Activated CD8-positive, alpha-beta T cell treated with anti-CD3 and anti-CD28 coated beads, Interleukin-2, amount 10 ng/mL, durations not matched to agents 7 days and 5 days (primary cell): ENCODE measurements at regions not wholly inside any gene's neighbourhood (a gene's known extent, or its start where the extent isn't known, plus 50 kb on each side); places are given as distances from the start of the nearest gene placed in this dataset.

Experiments used
- ATAC-seq: fragments of 150-1000 bp; cut with Tn5 transposase; one replicate; pipeline ENCODE4 v1.10.0; 2021; ENCODE audit warnings: moderate library complexity
- CTCF ChIA-PET: fragments of 350-600 bp; sonication (Branson Sonifier 250); formaldehyde crosslinking; loops from one replicate; lab custom pipeline; 2021; ENCODE audit warnings: antibody characterized with exemption; lab: Charles Lee
- POLR2A ChIA-PET: fragments of 350-600 bp; sonication (Branson Sonifier 250); formaldehyde crosslinking; loops from one replicate; lab custom pipeline; 2021; ENCODE audit warnings: antibody characterized with exemption; lab: Charles Lee
- DNase-seq: peaks from one replicate; pipeline ENCODE4 v3.0.0-alpha.2; 2020
- H3K27ac Mint-ChIP-seq: one replicate; pipeline ENCODE4 v1.8.0; 2021; ENCODE audit warnings: mild to moderate bottlenecking, mixed read lengths
- H3K27me3 Mint-ChIP-seq: one replicate; pipeline ENCODE4 v1.8.0; 2021; ENCODE audit warnings: low read depth, mixed read lengths
- H3K36me3 Mint-ChIP-seq: one replicate; pipeline ENCODE4 v1.8.0; 2021; ENCODE audit warnings: low read depth, mixed read lengths
- H3K4me1 Mint-ChIP-seq: one replicate; pipeline ENCODE4 v1.8.0; 2021; ENCODE audit warnings: low read depth, mixed read lengths
- H3K4me3 Mint-ChIP-seq: one replicate; pipeline ENCODE4 v1.8.0; 2021; ENCODE audit warnings: mild to moderate bottlenecking, mixed read lengths
- H3K9me3 Mint-ChIP-seq: one replicate; pipeline ENCODE4 v1.8.0; 2022; ENCODE audit warnings: mixed read lengths; ENCODE audit not compliant: insufficient read depth

GRCh38 chr6:163730246-163731210 is 316.0 kb downstream of the QKI start:
- Mint-ChIP-seq H3K9me3 (no peaks in the 10 kb centered on the region), H3K4me1 (no peaks in the 10 kb centered on the region), H3K27ac (no peak overlapping the region), H3K36me3 (no peaks in the 10 kb centered on the region), H3K27me3 (peaks cover 8% of the 10 kb centered on the region), H3K4me3 (no peak overlapping the region)
- no peak for DNase-seq
- ATAC-seq = no peak
- CTCF ChIA-PET = no interaction called here
- POLR2A ChIA-PET = no interaction called here

GRCh38 chr6:163729127-163729872 is 314.8 kb downstream of the QKI start:
- H3K4me1 Mint-ChIP-seq = no peaks in the 10 kb centered on the region
- ChIA-PET CTCF (no interaction called here), POLR2A (no interaction called here)
- H3K27ac Mint-ChIP-seq = no peak overlapping the region
- no peak overlapping the region for H3K4me3 Mint-ChIP-seq
- H3K9me3 Mint-ChIP-seq = no peaks in the 10 kb centered on the region
- DNase-seq (no peak), ATAC-seq (no peak)
- peaks cover 2% of the 10 kb centered on the region for H3K27me3 Mint-ChIP-seq
- no peaks in the 10 kb centered on the region for H3K36me3 Mint-ChIP-seq

GRCh38 chr6:163728442-163729126 is 314.1 kb downstream of the QKI start:
- ATAC-seq = no peak
- H3K9me3 Mint-ChIP-seq = no peaks in the 10 kb centered on the region
- peaks cover 2% of the 10 kb centered on the region for H3K27me3 Mint-ChIP-seq
- no peaks in the 10 kb centered on the region for H3K4me1 Mint-ChIP-seq
- ChIA-PET POLR2A (no interaction called here), CTCF (no interaction called here)
- no peaks in the 10 kb centered on the region for H3K36me3 Mint-ChIP-seq
- no peak overlapping the region for H3K4me3 Mint-ChIP-seq
- no peak for DNase-seq
- no peak overlapping the region for H3K27ac Mint-ChIP-seq

GRCh38 chr6:163726037-163726695 is 311.6 kb downstream of the QKI start:
- Mint-ChIP-seq H3K27ac (no peak overlapping the region), H3K4me1 (no peaks in the 10 kb centered on the region), H3K9me3 (no peaks in the 10 kb centered on the region), H3K36me3 (no peaks in the 10 kb centered on the region), H3K27me3 (peaks cover 2% of the 10 kb centered on the region), H3K4me3 (no peak overlapping the region)
- POLR2A ChIA-PET = interaction anchor here (0.6 kb wide), 1 partner anchor 418 kb away, joined by 4 read pairs; no protein-coding TSS in a partner anchor
- DNase-seq = no peak
- ATAC-seq = no peak
- CTCF ChIA-PET = no interaction called here

GRCh38 chr6:163725008-163725941 is 310.8 kb downstream of the QKI start:
- H3K4me3 Mint-ChIP-seq = no peak overlapping the region
- H3K27me3 Mint-ChIP-seq = peaks cover 3% of the 10 kb centered on the region

GRCh38 chr6:163724196-163724595 is 309.7 kb downstream of the QKI start:
- CTCF ChIA-PET = no interaction called here
- POLR2A ChIA-PET = no interaction called here

More at GRCh38 chr6:163725008-163725941, 310.8 kb downstream of the QKI start:
- DNase-seq (no peak), ATAC-seq (no peak)
- ChIA-PET POLR2A (no interaction called here), CTCF (no interaction called here)
- H3K4me1 Mint-ChIP-seq = no peaks in the 10 kb centered on the region
- no peak overlapping the region for H3K27ac Mint-ChIP-seq
- no peaks in the 10 kb centered on the region for H3K36me3 Mint-ChIP-seq
- H3K9me3 Mint-ChIP-seq = no peaks in the 10 kb centered on the region

GRCh38 chr6:163723759-163724158 is 309.2 kb downstream of the QKI start:
- H3K27me3 Mint-ChIP-seq = peaks cover 3% of the 10 kb centered on the region
- H3K4me3 Mint-ChIP-seq = no peak overlapping the region
- DNase-seq (no peak), ATAC-seq (no peak)
- H3K9me3 Mint-ChIP-seq = no peaks in the 10 kb centered on the region
- no peaks in the 10 kb centered on the region for H3K36me3 Mint-ChIP-seq
- ChIA-PET POLR2A (no interaction called here), CTCF (no interaction called here)
- H3K4me1 Mint-ChIP-seq = no peaks in the 10 kb centered on the region
- no peak overlapping the region for H3K27ac Mint-ChIP-seq

More at GRCh38 chr6:163724196-163724595, 309.7 kb downstream of the QKI start:
- H3K9me3 Mint-ChIP-seq = no peaks in the 10 kb centered on the region
- no peaks in the 10 kb centered on the region for H3K4me1 Mint-ChIP-seq
- no peaks in the 10 kb centered on the region for H3K36me3 Mint-ChIP-seq
- ATAC-seq = no peak
- no peak overlapping the region for H3K27ac Mint-ChIP-seq
- no peak for DNase-seq
- H3K27me3 Mint-ChIP-seq = peaks cover 3% of the 10 kb centered on the region
- H3K4me3 Mint-ChIP-seq = no peak overlapping the region

GRCh38 chr6:163721922-163722692 is 307.6 kb downstream of the QKI start:
- H3K27ac Mint-ChIP-seq = no peak overlapping the region
- no peak overlapping the region for H3K4me3 Mint-ChIP-seq
- DNase-seq (no peak), ATAC-seq (no peak)
- no peaks in the 10 kb centered on the region for H3K36me3 Mint-ChIP-seq
- H3K9me3 Mint-ChIP-seq = no peaks in the 10 kb centered on the region
- H3K4me1 Mint-ChIP-seq = no peaks in the 10 kb centered on the region
- POLR2A ChIA-PET = no interaction called here
- CTCF ChIA-PET = no interaction called here
- H3K27me3 Mint-ChIP-seq = peaks cover 3% of the 10 kb centered on the region

- ChIA-PET POLR2A (no interaction called here), CTCF (no interaction called here)
- H3K36me3 Mint-ChIP-seq = no peaks in the 10 kb centered on the region
- no peak overlapping the region for H3K27ac Mint-ChIP-seq
- peaks cover 3% of the 10 kb centered on the region for H3K27me3 Mint-ChIP-seq
- H3K9me3 Mint-ChIP-seq = no peaks in the 10 kb centered on the region
- ATAC-seq (no peak), DNase-seq (no peak)
- H3K4me3 Mint-ChIP-seq = no peak overlapping the region
- H3K4me1 Mint-ChIP-seq = no peaks in the 10 kb centered on the region
Measured at GRCh38 chr6:163721435-163721834, 306.9 kb downstream of the QKI start.

GRCh38 chr6:163720460-163721235 is 306.1 kb downstream of the QKI start:
- ChIA-PET POLR2A (no interaction called here), CTCF (no interaction called here)
- Mint-ChIP-seq H3K27me3 (peaks cover 3% of the 10 kb centered on the region), H3K4me1 (no peaks in the 10 kb centered on the region), H3K9me3 (no peaks in the 10 kb centered on the region), H3K36me3 (no peaks in the 10 kb centered on the region), H3K27ac (no peak overlapping the region), H3K4me3 (no peak overlapping the region)
- DNase-seq (no peak), ATAC-seq (no peak)
